ENCODE measurements at regions not wholly inside any gene's neighbourhood (a gene's known extent, or its start where the extent isn't known, plus 50 kb on each side); places are given as distances from the start of the nearest gene placed in this dataset.

DNA sequence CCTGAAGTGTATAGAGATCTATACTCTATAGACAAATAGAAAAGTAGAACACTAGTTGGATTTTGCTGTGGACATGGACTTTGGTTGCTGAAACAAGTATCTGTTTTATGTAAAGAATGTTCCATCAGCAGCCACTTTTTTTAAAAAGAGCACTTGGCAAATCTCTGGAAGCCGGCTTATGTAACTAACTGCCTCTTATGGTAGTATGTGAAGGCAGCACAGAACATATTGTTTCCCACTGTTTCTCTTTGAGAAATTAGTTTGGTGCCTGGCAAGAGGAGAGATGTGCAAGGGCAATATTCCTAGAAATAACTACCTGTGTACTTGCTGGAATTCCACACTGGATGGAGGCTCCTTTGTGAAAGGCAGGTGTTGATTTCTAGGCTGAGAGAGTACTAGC is 242.3 kb upstream of the PREP start:
- Histone ChIP-seq H3K4me3 (no peak overlapping the region), H3K27me3 (no peaks in the 10 kb centered on the region), H3K27ac (no peak overlapping the region), H3K36me3 (no peaks in the 10 kb centered on the region), H3K9me3 (no peaks in the 10 kb centered on the region), H3K4me1 (no peaks in the 10 kb centered on the region)
- TF ChIP-seq, protein P1, sequence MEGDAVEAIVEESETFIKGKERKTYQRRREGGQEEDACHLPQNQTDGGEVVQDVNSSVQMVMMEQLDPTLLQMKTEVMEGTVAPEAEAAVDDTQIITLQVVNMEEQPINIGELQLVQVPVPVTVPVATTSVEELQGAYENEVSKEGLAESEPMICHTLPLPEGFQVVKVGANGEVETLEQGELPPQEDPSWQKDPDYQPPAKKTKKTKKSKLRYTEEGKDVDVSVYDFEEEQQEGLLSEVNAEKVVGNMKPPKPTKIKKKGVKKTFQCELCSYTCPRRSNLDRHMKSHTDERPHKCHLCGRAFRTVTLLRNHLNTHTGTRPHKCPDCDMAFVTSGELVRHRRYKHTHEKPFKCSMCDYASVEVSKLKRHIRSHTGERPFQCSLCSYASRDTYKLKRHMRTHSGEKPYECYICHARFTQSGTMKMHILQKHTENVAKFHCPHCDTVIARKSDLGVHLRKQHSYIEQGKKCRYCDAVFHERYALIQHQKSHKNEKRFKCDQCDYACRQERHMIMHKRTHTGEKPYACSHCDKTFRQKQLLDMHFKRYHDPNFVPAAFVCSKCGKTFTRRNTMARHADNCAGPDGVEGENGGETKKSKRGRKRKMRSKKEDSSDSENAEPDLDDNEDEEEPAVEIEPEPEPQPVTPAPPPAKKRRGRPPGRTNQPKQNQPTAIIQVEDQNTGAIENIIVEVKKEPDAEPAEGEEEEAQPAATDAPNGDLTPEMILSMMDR (IDR thresholded peaks at IDR 0.05): no peak
- no peak for DNase-seq (ENCODE audit: low spot score)

DNA sequence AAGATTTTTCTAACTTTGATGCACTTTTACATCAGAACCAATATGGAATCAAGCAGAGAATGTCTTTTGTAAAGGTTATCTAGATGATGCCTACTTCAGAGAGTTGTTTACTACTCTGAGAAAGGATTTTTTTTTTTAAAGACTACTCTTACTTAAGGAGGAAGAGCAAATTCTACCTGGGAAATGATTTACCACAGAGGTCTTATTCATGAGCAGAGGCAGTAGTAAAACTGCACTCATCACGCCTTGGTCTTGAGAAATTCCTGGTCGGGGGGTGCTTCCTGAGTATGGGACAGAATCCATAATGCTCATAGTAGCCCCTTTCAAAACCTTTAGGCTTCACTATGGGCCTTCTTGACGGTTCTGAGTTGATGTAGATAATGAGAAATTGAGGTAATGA is 241.8 kb upstream of the PREP start:
- no peaks in the 10 kb centered on the region for H3K9me3 ChIP-seq
- no peaks in the 10 kb centered on the region for H3K27me3 ChIP-seq
- no peak overlapping the region for H3K4me3 ChIP-seq
- H3K4me1 ChIP-seq: no peaks in the 10 kb centered on the region
- TF ChIP-seq, protein P1 (IDR thresholded peaks at IDR 0.05): no peak
- no peaks in the 10 kb centered on the region for H3K36me3 ChIP-seq
- H3K27ac ChIP-seq: no peak overlapping the region
- no peak for DNase-seq (ENCODE audit: low spot score)

DNA sequence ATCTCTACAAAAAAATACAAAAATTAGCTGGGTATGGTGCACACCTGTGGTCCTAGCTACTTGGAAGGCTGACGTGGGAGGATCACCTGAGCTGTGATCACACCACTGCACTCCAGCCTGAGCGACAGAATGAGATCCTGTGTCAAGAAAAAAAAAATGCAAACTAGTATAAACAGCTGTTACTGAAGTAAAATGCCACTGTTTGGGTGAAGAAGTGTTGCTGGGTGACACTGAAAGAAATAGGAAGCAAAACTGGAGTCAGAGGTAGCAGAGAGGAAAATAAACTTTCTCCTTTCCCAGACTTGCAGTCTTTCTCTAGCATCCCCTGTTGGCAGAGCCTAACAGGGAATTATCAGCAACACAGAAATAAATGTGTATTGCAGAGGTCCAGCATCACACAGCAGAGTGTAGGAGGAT is 241.2 kb upstream of the PREP start:
- TF ChIP-seq, protein P1 (IDR thresholded peaks at IDR 0.05): peak in 1 of 2 donors; percentile 40

DNA sequence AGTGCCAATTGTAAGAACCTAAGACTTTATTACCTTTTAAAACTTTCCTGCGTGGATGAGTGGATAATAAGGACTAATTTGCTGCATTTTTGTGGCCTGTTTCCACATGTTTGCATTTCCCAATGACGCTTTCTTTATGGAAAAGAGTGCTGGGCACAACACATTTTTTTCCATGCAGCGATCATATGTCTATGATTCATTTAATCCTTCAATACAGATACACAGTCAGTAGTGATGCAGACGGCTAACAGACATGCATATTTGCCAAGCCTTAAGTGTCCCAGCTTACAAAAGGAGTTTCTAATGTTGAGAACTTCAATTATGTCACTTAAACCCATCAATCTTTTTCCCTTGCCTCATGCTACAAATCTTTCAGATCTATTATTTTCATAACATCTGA is 239.8 kb upstream of the PREP start:
- no peak overlapping the region for H3K4me3 ChIP-seq
- no peak for DNase-seq (ENCODE audit: low spot score)
- TF ChIP-seq, protein P1 (IDR thresholded peaks at IDR 0.05): no peak
- H3K9me3 ChIP-seq: no peaks in the 10 kb centered on the region
- H3K4me1 ChIP-seq: no peaks in the 10 kb centered on the region
- H3K27me3 ChIP-seq: no peaks in the 10 kb centered on the region
- H3K27ac ChIP-seq: no peak overlapping the region
- H3K36me3 ChIP-seq: no peaks in the 10 kb centered on the region

More for the DNA sequence above, 241.2 kb upstream of the PREP start:
- H3K9me3 ChIP-seq: no peaks in the 10 kb centered on the region
- H3K27ac ChIP-seq: no peak overlapping the region
- H3K4me1 ChIP-seq: no peaks in the 10 kb centered on the region
- DNase-seq (ENCODE audit: low spot score): no peak
- no peak overlapping the region for H3K4me3 ChIP-seq
- H3K27me3 ChIP-seq: no peaks in the 10 kb centered on the region
- no peaks in the 10 kb centered on the region for H3K36me3 ChIP-seq

DNA sequence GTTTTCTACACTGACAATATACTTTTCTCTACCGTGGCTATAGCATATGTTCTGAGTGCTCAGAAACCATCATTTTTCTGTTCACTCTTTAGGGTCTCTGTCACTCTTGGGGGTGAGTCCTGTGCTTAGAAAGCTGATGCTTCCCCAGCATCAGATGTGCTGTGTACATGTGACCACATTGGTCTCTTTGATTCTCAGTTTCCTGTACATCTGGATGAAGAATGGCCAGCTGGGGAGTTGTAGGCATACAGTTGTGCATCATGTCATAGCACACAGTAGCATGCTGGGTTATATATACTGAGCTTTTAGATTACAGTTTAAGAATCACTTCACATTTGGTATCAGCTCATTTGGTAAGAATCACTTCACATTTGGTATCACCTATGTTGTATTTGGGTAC is 238.6 kb upstream of the PREP start:
- Histone ChIP-seq H3K4me3 (no peak overlapping the region), H3K27me3 (no peaks in the 10 kb centered on the region), H3K9me3 (no peaks in the 10 kb centered on the region), H3K27ac (no peak overlapping the region), H3K36me3 (no peaks in the 10 kb centered on the region), H3K4me1 (no peaks in the 10 kb centered on the region)
- TF ChIP-seq, protein P1 (IDR thresholded peaks at IDR 0.05): no peak
- no peak for DNase-seq (ENCODE audit: low spot score)

DNA sequence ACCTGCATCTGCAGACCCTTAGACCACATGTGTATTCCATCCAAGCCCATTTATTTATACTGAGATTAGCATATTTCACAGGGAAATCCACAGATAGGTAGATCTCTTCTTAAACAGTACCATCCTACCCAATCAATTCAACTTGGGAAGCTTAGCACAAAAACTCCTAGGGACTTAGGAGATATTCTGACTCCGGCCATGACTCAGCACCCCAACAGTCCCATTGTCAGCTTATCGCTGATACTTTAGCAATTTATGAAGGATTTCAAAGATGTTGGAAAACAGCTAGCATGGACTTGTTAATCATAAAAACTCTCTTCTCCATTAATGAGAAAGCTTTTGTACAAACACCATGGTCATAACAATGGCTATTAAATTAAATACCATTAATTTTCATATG is 236.2 kb upstream of the PREP start:
- no peaks in the 10 kb centered on the region for H3K36me3 ChIP-seq
- DNase-seq (ENCODE audit: low spot score): no peak
- TF ChIP-seq, protein P1 (IDR thresholded peaks at IDR 0.05): no peak

More for the DNA sequence above, 236.2 kb upstream of the PREP start:
- no peaks in the 10 kb centered on the region for H3K9me3 ChIP-seq
- H3K27ac ChIP-seq: no peak overlapping the region
- H3K4me1 ChIP-seq: no peaks in the 10 kb centered on the region
- no peaks in the 10 kb centered on the region for H3K27me3 ChIP-seq
- no peak overlapping the region for H3K4me3 ChIP-seq
